NCI-H526 treated with DMSO at 0.1 percent for 48 hours (cell line): ENCODE measurements at regions not wholly inside any gene's neighbourhood (a gene's known extent, or its start where the extent isn't known, plus 50 kb on each side); places are given as distances from the start of the nearest gene placed in this dataset.
"Not testable (repeated sequence)": the region's sequence is repeated elsewhere in the genome, so short reads cannot be mapped to it uniquely, and the experiment has no call there.

Experiments used
- DNase-seq: peaks from one replicate; lab custom pipeline; 2025; lab: John Stamatoyannopoulos, UW

GRCh38 chr12:87556985-87557384 lies 472.2 kb downstream of the C12orf50 start:
- DNase-seq, result no peak

GRCh38 chr12:87531213-87531612 lies 498.0 kb downstream of the C12orf50 start:
- DNase-seq, result not testable (repeated sequence)

GRCh38 chr12:87529413-87529812 lies 499.8 kb downstream of the C12orf50 start:
- DNase-seq, result no peak

- DNase-seq, result no peak
Measured at GRCh38 chr12:87520968-87521367, 508.2 kb downstream of the C12orf50 start.

- DNase-seq, result no peak
Measured at GRCh38 chr12:87518481-87518880, 510.7 kb downstream of the C12orf50 start.

- DNase-seq, result no peak
Measured at GRCh38 chr12:87518036-87518435, 511.2 kb downstream of the C12orf50 start.

- no peak for DNase-seq
Measured at GRCh38 chr12:87513536-87514280, 515.5 kb downstream of the C12orf50 start.

GRCh38 chr12:87511371-87511770 lies 517.8 kb downstream of the C12orf50 start:
- no peak for DNase-seq

- no peak for DNase-seq
Measured at GRCh38 chr12:87509237-87509820, 519.9 kb downstream of the C12orf50 start.

GRCh38 chr12:87491598-87491997 lies 537.6 kb downstream of the C12orf50 start:
- no peak for DNase-seq

GRCh38 chr12:87491089-87491488 lies 538.1 kb downstream of the C12orf50 start:
- DNase-seq, result no peak

- DNase-seq, result no peak
Measured at GRCh38 chr12:87469295-87469694, 559.9 kb downstream of the C12orf50 start.

- DNase-seq, result no peak
Measured at GRCh38 chr12:87467936-87468335, 561.3 kb downstream of the C12orf50 start.

- DNase-seq, result no peak
Measured at GRCh38 chr12:87464565-87464964, 564.6 kb downstream of the C12orf50 start.

- DNase-seq, result no peak
Measured at GRCh38 chr12:87444039-87444438, 585.2 kb downstream of the C12orf50 start.

- no peak for DNase-seq
Measured at GRCh38 chr12:87441511-87441910, 587.7 kb downstream of the C12orf50 start.

GRCh38 chr12:87439990-87440827 lies 589.0 kb downstream of the C12orf50 start:
- no peak for DNase-seq

- no peak for DNase-seq
Measured at GRCh38 chr12:87430444-87430843, 598.8 kb downstream of the C12orf50 start.

GRCh38 chr12:87428701-87429277 lies 600.4 kb downstream of the C12orf50 start:
- DNase-seq, result no peak

GRCh38 chr12:87427770-87428169 lies 601.4 kb downstream of the C12orf50 start:
- DNase-seq, result no peak

GRCh38 chr12:87425942-87426554 lies 603.2 kb downstream of the C12orf50 start:
- DNase-seq, result no peak

GRCh38 chr12:87421233-87421632 lies 608.0 kb downstream of the C12orf50 start:
- DNase-seq, result not testable (repeated sequence)
